ENCODE measurements at regions not wholly inside any gene's neighbourhood (a gene's known extent, or its start where the extent isn't known, plus 50 kb on each side); places are given as distances from the start of the nearest gene placed in this dataset.

DNA sequence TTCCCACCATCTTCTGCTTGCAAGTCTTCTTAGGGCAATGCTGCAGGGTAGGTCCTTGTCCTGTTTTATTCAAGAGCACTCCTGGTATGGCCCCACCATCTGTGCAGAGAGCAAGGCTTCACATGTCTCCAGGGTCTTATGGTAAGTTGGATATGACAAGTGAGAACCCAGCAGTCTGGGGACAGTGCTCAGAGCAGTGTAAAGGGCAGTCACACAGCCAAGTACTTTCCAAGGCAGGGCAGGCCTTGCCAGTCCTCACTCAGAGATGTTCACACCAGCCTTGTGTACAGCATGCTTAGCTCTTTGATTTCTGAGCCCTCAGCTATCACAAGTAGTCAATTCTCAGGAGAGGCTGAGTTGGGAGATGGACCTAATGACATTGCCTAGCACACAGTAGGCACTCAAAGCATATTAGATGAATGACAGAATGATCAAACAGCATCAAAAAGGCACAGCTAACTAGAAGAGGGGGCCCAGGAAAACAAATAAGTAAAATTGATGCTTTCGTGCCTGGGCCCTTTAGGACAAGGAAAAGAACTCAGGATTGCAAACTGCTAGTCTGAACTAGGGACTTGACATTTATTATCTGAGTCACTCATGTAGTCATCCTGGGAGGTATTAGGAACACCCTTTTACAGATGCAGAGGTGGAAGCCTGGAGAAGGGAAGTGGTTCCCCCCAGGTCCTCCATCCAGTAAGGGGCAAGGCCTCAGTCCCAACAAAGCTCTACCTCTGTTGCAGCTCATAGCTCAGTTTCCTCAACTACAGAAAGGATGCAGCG is 86.7 kb upstream of the CTAGE1 start:
- no peak overlapping the region for H3K4me3 ChIP-seq (ENCODE audit: low read length, poor library complexity, severe bottlenecking)
- H3K79me2 ChIP-seq (ENCODE audit: insufficient read depth, low read length): no peaks in the 10 kb centered on the region
- no peaks in the 10 kb centered on the region for H4K20me1 ChIP-seq (ENCODE audit: insufficient read depth, low read length, poor library complexity, severe bottlenecking)
- H3K4me1 ChIP-seq (ENCODE audit: insufficient read depth, low read length, poor library complexity, severe bottlenecking): no peaks in the 10 kb centered on the region
- H3K9ac ChIP-seq (ENCODE audit: low read depth, low read length, poor library complexity, severe bottlenecking): no peak overlapping the region
- H3K9me2 ChIP-seq (replicated peaks; ENCODE audit: low read depth, low read length): no peaks in the 10 kb centered on the region
- H3K9me3 ChIP-seq (ENCODE audit: insufficient read depth, low read depth, low read length): no peaks in the 10 kb centered on the region
- H3K4me2 ChIP-seq (ENCODE audit: low read depth, low read length, poor library complexity, severe bottlenecking): no peak overlapping the region
- H3F3A ChIP-seq (ENCODE audit: low read depth): no peaks in the 10 kb centered on the region
- no peak for TF ChIP-seq EZH2phosphoT487 (IDR thresholded peaks at IDR 0.05; ENCODE audit: borderline replicate concordance)
- H2AFZ ChIP-seq (ENCODE audit: low read length): no peak overlapping the region
- no peaks in the 10 kb centered on the region for H3K27me3 ChIP-seq (ENCODE audit: insufficient read depth, low read length, poor library complexity, severe bottlenecking)
- H3K36me3 ChIP-seq (ENCODE audit: insufficient read depth, low read length): no peaks in the 10 kb centered on the region

DNA sequence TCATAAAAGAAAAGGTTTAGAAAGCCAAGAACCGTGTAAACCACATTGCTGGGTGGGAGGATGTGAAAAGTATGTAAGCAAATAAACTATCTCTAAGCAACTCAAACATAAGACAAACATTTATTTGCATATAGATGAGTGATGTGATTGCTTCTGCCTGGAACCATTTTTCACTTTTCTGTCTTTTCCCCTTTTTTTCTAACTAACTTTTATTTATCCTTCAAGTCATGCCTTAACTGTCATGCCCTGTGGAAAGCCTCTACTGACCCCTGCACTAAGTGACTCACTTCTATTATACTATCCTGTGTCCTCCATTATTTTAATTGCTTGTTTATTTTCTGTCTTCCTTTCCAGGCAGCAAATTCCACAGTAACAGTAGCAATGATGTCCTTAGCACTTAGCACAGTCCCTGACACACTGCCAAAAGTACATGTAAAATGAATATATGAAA is 87.5 kb upstream of the CTAGE1 start:
- Histone ChIP-seq H2AFZ (ENCODE audit: low read length) (no peak overlapping the region), H3F3A (ENCODE audit: low read depth) (no peaks in the 10 kb centered on the region), H3K79me2 (ENCODE audit: insufficient read depth, low read length) (no peaks in the 10 kb centered on the region), H3K9me3 (ENCODE audit: insufficient read depth, low read depth, low read length) (no peaks in the 10 kb centered on the region), H3K4me3 (ENCODE audit: low read length, poor library complexity, severe bottlenecking) (no peak overlapping the region), H3K27me3 (ENCODE audit: insufficient read depth, low read length, poor library complexity, severe bottlenecking) (no peaks in the 10 kb centered on the region), H3K36me3 (ENCODE audit: insufficient read depth, low read length) (no peaks in the 10 kb centered on the region), H4K20me1 (ENCODE audit: insufficient read depth, low read length, poor library complexity, severe bottlenecking) (no peaks in the 10 kb centered on the region), H3K4me1 (ENCODE audit: insufficient read depth, low read length, poor library complexity, severe bottlenecking) (no peaks in the 10 kb centered on the region), H3K9ac (ENCODE audit: low read depth, low read length, poor library complexity, severe bottlenecking) (no peak overlapping the region), H3K9me2 (replicated peaks; ENCODE audit: low read depth, low read length) (no peaks in the 10 kb centered on the region), H3K4me2 (ENCODE audit: low read depth, low read length, poor library complexity, severe bottlenecking) (no peak overlapping the region)
- no peak for TF ChIP-seq EZH2phosphoT487 (IDR thresholded peaks at IDR 0.05; ENCODE audit: borderline replicate concordance)
- TF ChIP-seq, protein P1, sequence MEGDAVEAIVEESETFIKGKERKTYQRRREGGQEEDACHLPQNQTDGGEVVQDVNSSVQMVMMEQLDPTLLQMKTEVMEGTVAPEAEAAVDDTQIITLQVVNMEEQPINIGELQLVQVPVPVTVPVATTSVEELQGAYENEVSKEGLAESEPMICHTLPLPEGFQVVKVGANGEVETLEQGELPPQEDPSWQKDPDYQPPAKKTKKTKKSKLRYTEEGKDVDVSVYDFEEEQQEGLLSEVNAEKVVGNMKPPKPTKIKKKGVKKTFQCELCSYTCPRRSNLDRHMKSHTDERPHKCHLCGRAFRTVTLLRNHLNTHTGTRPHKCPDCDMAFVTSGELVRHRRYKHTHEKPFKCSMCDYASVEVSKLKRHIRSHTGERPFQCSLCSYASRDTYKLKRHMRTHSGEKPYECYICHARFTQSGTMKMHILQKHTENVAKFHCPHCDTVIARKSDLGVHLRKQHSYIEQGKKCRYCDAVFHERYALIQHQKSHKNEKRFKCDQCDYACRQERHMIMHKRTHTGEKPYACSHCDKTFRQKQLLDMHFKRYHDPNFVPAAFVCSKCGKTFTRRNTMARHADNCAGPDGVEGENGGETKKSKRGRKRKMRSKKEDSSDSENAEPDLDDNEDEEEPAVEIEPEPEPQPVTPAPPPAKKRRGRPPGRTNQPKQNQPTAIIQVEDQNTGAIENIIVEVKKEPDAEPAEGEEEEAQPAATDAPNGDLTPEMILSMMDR (conservative IDR thresholded peaks at IDR 0.05; ENCODE audit: low read length): no peak

DNA sequence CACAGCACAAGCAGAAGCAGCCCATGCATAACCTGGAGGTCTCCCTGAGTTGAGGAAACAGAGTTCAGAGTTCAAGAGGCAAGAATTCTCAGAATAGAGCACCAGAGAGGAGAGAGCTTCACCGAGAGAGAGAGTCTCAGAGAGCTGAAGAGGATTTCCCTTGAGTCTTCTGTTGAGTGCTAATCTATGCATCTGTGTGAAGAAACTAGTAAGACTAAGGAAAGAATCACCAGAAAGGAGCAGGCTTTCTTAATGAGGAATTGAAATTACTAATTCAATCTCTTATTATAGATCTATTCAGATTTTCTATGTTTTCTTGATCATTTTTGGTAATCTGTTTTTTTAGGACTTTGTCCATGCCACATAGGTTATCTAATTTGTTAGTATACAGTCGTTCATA is 89.3 kb upstream of the CTAGE1 start:
- no peak for TF ChIP-seq EZH2phosphoT487 (IDR thresholded peaks at IDR 0.05; ENCODE audit: borderline replicate concordance)
- TF ChIP-seq, protein P1 (conservative IDR thresholded peaks at IDR 0.05; ENCODE audit: low read length): no peak
- no peaks in the 10 kb centered on the region for H3K79me2 ChIP-seq (ENCODE audit: insufficient read depth, low read length)
- H3K4me1 ChIP-seq (ENCODE audit: insufficient read depth, low read length, poor library complexity, severe bottlenecking): no peaks in the 10 kb centered on the region
- no peak overlapping the region for H3K9ac ChIP-seq (ENCODE audit: low read depth, low read length, poor library complexity, severe bottlenecking)
- no peaks in the 10 kb centered on the region for H3K36me3 ChIP-seq (ENCODE audit: insufficient read depth, low read length)
- no peaks in the 10 kb centered on the region for H4K20me1 ChIP-seq (ENCODE audit: insufficient read depth, low read length, poor library complexity, severe bottlenecking)
- no peak overlapping the region for H3K4me3 ChIP-seq (ENCODE audit: low read length, poor library complexity, severe bottlenecking)
- no peaks in the 10 kb centered on the region for H3K9me3 ChIP-seq (ENCODE audit: insufficient read depth, low read depth, low read length)
- no peaks in the 10 kb centered on the region for H3F3A ChIP-seq (ENCODE audit: low read depth)
- H2AFZ ChIP-seq (ENCODE audit: low read length): no peak overlapping the region
- no peak overlapping the region for H3K4me2 ChIP-seq (ENCODE audit: low read depth, low read length, poor library complexity, severe bottlenecking)
- no peaks in the 10 kb centered on the region for H3K27me3 ChIP-seq (ENCODE audit: insufficient read depth, low read length, poor library complexity, severe bottlenecking)
- no peaks in the 10 kb centered on the region for H3K9me2 ChIP-seq (replicated peaks; ENCODE audit: low read depth, low read length)

DNA sequence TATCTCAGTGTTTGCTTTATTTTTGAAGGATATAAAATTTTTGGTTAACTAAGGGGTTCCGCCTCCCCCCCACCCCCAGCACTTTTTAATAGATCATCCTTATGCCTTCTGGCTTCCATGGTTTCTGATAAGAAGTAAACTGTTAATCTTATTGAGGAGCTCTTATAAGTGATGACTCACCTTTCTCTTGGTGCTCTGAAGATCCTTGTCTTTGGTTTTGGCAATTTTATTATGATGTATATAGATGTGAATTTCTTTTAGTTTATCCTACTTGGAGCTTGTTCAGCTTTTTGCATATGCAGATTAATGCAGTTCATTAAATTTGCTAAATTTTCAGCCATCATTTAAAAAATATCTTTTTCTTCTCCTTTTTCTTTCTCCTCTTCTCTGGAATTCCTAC is 91.7 kb upstream of the CTAGE1 start:
- Histone ChIP-seq H3K4me1 (ENCODE audit: insufficient read depth, low read length, poor library complexity, severe bottlenecking) (no peaks in the 10 kb centered on the region), H3K4me2 (ENCODE audit: low read depth, low read length, poor library complexity, severe bottlenecking) (no peak overlapping the region), H2AFZ (ENCODE audit: low read length) (no peak overlapping the region), H3K27me3 (ENCODE audit: insufficient read depth, low read length, poor library complexity, severe bottlenecking) (no peaks in the 10 kb centered on the region), H3F3A (ENCODE audit: low read depth) (no peaks in the 10 kb centered on the region), H3K79me2 (ENCODE audit: insufficient read depth, low read length) (no peaks in the 10 kb centered on the region), H3K4me3 (ENCODE audit: low read length, poor library complexity, severe bottlenecking) (no peak overlapping the region), H3K9ac (ENCODE audit: low read depth, low read length, poor library complexity, severe bottlenecking) (no peak overlapping the region), H3K36me3 (ENCODE audit: insufficient read depth, low read length) (no peaks in the 10 kb centered on the region), H3K9me2 (replicated peaks; ENCODE audit: low read depth, low read length) (no peaks in the 10 kb centered on the region), H3K9me3 (ENCODE audit: insufficient read depth, low read depth, low read length) (no peaks in the 10 kb centered on the region), H4K20me1 (ENCODE audit: insufficient read depth, low read length, poor library complexity, severe bottlenecking) (no peaks in the 10 kb centered on the region)
- TF ChIP-seq EZH2phosphoT487 (IDR thresholded peaks at IDR 0.05; ENCODE audit: borderline replicate concordance): no peak
- TF ChIP-seq, protein P1 (conservative IDR thresholded peaks at IDR 0.05; ENCODE audit: low read length): no peak
